ENCODE measurements at regions not wholly inside any gene's neighbourhood (a gene's known extent, or its start where the extent isn't known, plus 50 kb on each side); places are given as distances from the start of the nearest gene placed in this dataset.

- no peak for DNase-seq (ENCODE audit: low read depth, low spot score)
Observed at GRCh38 chr10:36634916-36635315, 490.5 kb upstream of the ANKRD30A start.

GRCh38 chr10:36630267-36630666 is 495.1 kb upstream of the ANKRD30A start:
- DNase-seq (ENCODE audit: low read depth, low spot score), result no peak

GRCh38 chr10:36629476-36629875 is 495.9 kb upstream of the ANKRD30A start:
- no peak for DNase-seq (ENCODE audit: low read depth, low spot score)

- no peak for DNase-seq (ENCODE audit: low read depth, low spot score)
Observed at GRCh38 chr10:36624551-36625100, 500.8 kb upstream of the ANKRD30A start.

- DNase-seq (ENCODE audit: low read depth, low spot score), result no peak
Observed at GRCh38 chr10:36621346-36621745, 504.1 kb upstream of the ANKRD30A start.

GRCh38 chr10:36612436-36612835 is 513.0 kb upstream of the ANKRD30A start:
- DNase-seq (ENCODE audit: low read depth, low spot score), result no peak

GRCh38 chr10:36608866-36609265 is 516.5 kb upstream of the ANKRD30A start:
- DNase-seq (ENCODE audit: low read depth, low spot score), result no peak

- no peak for DNase-seq (ENCODE audit: low read depth, low spot score)
Observed at GRCh38 chr10:36608251-36608650, 517.1 kb upstream of the ANKRD30A start.

- DNase-seq (ENCODE audit: low read depth, low spot score), result no peak
Observed at GRCh38 chr10:36606234-36606839, 519.1 kb upstream of the ANKRD30A start.

GRCh38 chr10:36604316-36604715 is 521.1 kb upstream of the ANKRD30A start:
- DNase-seq (ENCODE audit: low read depth, low spot score), result no peak

GRCh38 chr10:36603688-36604087 is 521.7 kb upstream of the ANKRD30A start:
- no peak for DNase-seq (ENCODE audit: low read depth, low spot score)

GRCh38 chr10:36602374-36602773 is 523.0 kb upstream of the ANKRD30A start:
- no peak for DNase-seq (ENCODE audit: low read depth, low spot score)

GRCh38 chr10:36597756-36598320 is 527.6 kb upstream of the ANKRD30A start:
- DNase-seq (ENCODE audit: low read depth, low spot score), result no peak

GRCh38 chr10:36592964-36593363 is 532.4 kb upstream of the ANKRD30A start:
- no peak for DNase-seq (ENCODE audit: low read depth, low spot score)

GRCh38 chr10:36591436-36591835 is 534.0 kb upstream of the ANKRD30A start:
- no peak for DNase-seq (ENCODE audit: low read depth, low spot score)

GRCh38 chr10:36583690-36584089 is 541.7 kb upstream of the ANKRD30A start:
- DNase-seq (ENCODE audit: low read depth, low spot score), result no peak

- no peak for DNase-seq (ENCODE audit: low read depth, low spot score)
Observed at GRCh38 chr10:36581237-36581636, 544.2 kb upstream of the ANKRD30A start.

GRCh38 chr10:36578306-36578705 is 547.1 kb upstream of the ANKRD30A start:
- no peak for DNase-seq (ENCODE audit: low read depth, low spot score)

GRCh38 chr10:36577126-36577525 is 548.3 kb upstream of the ANKRD30A start:
- DNase-seq (ENCODE audit: low read depth, low spot score), result no peak

- DNase-seq (ENCODE audit: low read depth, low spot score), result no peak
Observed at GRCh38 chr10:36574207-36574606, 551.2 kb upstream of the ANKRD30A start.

GRCh38 chr10:36573246-36573645 is 552.2 kb upstream of the ANKRD30A start:
- DNase-seq (ENCODE audit: low read depth, low spot score), result no peak

- DNase-seq (ENCODE audit: low read depth, low spot score), result no peak
Observed at GRCh38 chr10:36564433-36564832, 561.0 kb upstream of the ANKRD30A start.

Measured in iPS DF 19.7 (cell line).